Parathyroid adenoma (tissue), 2 donors: ENCODE measurements at regions not wholly inside any gene's neighbourhood (a gene's known extent, or its start where the extent isn't known, plus 50 kb on each side); places are given as distances from the start of the nearest gene placed in this dataset.

ENCODE experiments used
- H2AFZ ChIP-seq: fragments of 300-600 bp; sonication (generic); one replicate; pipeline ENCODE4 v1.7.0; 2017; ENCODE audit warnings: antibody characterized with exemption, mild to moderate bottlenecking
- H3K27ac ChIP-seq: fragments of 300-600 bp; sonication (generic); one replicate; pipeline ENCODE4 v1.7.0; 2017
- H3K27me3 ChIP-seq: fragments of 300-600 bp; sonication (generic); one replicate; pipeline ENCODE4 v1.7.0; 2017; ENCODE audit warnings: low read length; ENCODE audit not compliant: control insufficient read depth, insufficient read depth
- H3K36me3 ChIP-seq: fragments of 300-600 bp; sonication (generic); one replicate; pipeline ENCODE4 v1.7.0; 2017; ENCODE audit warnings: low read length; ENCODE audit not compliant: control insufficient read depth, insufficient read depth
- H3K4me1 ChIP-seq: fragments of 300-600 bp; sonication (generic); one replicate; pipeline ENCODE4 v1.7.0; 2017; ENCODE audit warnings: control low read depth
- H3K4me2 ChIP-seq: fragments of 300-600 bp; sonication (generic); one replicate; pipeline ENCODE4 v1.7.0; 2017; ENCODE audit warnings: low read length
- H3K4me3 ChIP-seq: fragments of 300-600 bp; sonication (generic); one replicate; pipeline ENCODE4 v1.7.0; 2017; ENCODE audit warnings: low read depth, low read length
- H3K79me2 ChIP-seq: fragments of 300-600 bp; sonication (generic); one replicate; pipeline ENCODE4 v1.7.0; 2017; ENCODE audit warnings: control low read depth
- H3K9ac ChIP-seq: fragments of 300-600 bp; sonication (generic); one replicate; pipeline ENCODE4 v1.7.0; 2017; ENCODE audit warnings: mild to moderate bottlenecking
- H3K9me3 ChIP-seq: fragments of 300-600 bp; sonication (generic); one replicate; pipeline ENCODE4 v1.7.0; 2017; ENCODE audit warnings: low read length; ENCODE audit not compliant: control insufficient read depth
- TF ChIP-seq, protein P1 (sequence below): fragments of 300-600 bp; sonication (generic); IDR thresholded peaks from one replicate; pipeline ENCODE4 v1.7.0; 2017; ENCODE audit warnings: antibody characterized with exemption, mild to moderate bottlenecking
- donor health status: primary hyperparathyroidism.

DNA sequence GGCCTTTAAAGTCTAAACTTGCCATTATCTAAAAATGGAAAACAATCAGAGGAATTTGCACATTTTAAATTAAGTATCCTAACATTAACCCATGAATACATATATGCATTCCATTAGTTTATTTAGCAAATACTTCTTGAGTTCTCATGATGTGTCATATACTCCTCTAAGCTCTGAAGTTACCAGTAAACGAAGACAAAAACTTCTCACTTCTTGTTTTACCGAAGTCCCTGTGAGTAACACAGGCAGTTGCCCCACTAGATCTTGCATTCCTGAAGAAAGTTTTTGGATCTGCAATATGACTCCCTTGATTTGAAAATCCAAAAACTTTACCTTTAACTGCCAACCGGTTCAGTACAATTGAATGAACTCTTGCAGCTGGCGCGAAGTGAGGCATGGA lies 439.0 kb upstream of the MPDZ start:
- H3K9ac ChIP-seq: no peak overlapping the region
- no peak overlapping the region for H3K4me2 ChIP-seq
- H3K27me3 ChIP-seq: no peaks in the 10 kb centered on the region
- no peak overlapping the region for H2AFZ ChIP-seq
- H3K4me1 ChIP-seq: no peaks in the 10 kb centered on the region
- H3K79me2 ChIP-seq: no peaks in the 10 kb centered on the region
- no peaks in the 10 kb centered on the region for H3K36me3 ChIP-seq
- no peak overlapping the region for H3K4me3 ChIP-seq
- H3K27ac ChIP-seq: no peak overlapping the region
- TF ChIP-seq, protein P1, sequence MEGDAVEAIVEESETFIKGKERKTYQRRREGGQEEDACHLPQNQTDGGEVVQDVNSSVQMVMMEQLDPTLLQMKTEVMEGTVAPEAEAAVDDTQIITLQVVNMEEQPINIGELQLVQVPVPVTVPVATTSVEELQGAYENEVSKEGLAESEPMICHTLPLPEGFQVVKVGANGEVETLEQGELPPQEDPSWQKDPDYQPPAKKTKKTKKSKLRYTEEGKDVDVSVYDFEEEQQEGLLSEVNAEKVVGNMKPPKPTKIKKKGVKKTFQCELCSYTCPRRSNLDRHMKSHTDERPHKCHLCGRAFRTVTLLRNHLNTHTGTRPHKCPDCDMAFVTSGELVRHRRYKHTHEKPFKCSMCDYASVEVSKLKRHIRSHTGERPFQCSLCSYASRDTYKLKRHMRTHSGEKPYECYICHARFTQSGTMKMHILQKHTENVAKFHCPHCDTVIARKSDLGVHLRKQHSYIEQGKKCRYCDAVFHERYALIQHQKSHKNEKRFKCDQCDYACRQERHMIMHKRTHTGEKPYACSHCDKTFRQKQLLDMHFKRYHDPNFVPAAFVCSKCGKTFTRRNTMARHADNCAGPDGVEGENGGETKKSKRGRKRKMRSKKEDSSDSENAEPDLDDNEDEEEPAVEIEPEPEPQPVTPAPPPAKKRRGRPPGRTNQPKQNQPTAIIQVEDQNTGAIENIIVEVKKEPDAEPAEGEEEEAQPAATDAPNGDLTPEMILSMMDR: no peak
- no peaks in the 10 kb centered on the region for H3K9me3 ChIP-seq

DNA sequence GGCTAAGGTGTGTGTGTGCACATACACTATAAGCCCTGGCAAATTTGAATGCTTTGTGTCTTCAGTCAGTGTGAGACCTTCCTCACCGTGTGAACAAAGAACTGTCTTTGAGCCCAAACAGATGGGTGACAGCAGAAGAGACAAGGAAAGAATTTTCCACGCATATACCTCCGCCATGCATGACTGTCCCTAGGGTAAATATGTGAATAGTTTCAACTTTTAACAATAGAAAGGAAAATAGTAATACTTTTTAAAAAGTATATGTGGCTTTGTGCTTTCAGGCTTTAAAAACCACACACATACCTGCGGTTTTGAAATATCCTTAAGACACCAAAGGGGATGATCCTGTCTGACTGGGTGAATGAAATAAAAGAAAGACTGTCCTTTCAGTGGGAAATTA lies 438.6 kb upstream of the MPDZ start:
- no peaks in the 10 kb centered on the region for H3K36me3 ChIP-seq
- no peak overlapping the region for H2AFZ ChIP-seq
- H3K79me2 ChIP-seq: no peaks in the 10 kb centered on the region
- H3K4me2 ChIP-seq: no peak overlapping the region
- H3K4me3 ChIP-seq: no peak overlapping the region
- H3K9me3 ChIP-seq: no peaks in the 10 kb centered on the region
- H3K27me3 ChIP-seq: no peaks in the 10 kb centered on the region
- no peak overlapping the region for H3K27ac ChIP-seq
- no peaks in the 10 kb centered on the region for H3K4me1 ChIP-seq
- H3K9ac ChIP-seq: no peak overlapping the region
- TF ChIP-seq, protein P1: no peak

DNA sequence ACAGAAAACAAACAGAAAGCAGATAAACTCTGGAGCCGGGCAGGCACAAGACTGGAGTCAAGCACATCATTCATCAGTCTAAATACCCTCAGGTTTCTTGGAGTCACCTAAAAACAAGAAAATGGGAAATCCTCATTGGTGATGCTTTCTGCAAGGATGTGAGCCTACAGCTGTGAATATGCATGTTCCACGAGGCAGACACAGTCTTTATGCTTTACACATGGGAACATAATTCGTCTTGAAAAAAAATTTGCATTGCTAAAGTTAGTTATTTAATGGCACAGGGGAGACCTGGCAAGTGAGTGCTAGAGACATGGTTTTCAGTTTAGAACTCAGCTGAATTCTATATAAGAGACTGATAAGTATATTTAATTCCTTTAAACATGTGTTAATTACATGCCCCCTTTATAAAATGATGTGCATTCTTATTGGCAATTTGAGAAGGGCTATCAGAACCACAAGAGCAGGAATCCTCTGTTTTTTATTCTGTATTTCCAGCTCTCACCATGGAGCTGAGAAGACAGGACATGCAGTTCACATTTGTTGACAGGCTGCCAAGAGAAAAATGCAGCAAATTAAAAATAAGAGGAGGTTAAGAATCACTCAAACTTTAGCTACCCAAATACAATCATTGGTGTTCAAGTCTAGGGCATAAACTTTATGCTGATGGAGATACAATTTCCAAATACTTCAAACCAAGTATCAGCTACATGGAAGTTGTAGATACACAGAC lies 438.0 kb upstream of the MPDZ start:
- H3K4me3 ChIP-seq: no peak overlapping the region
- no peak overlapping the region for H3K9ac ChIP-seq
- H3K36me3 ChIP-seq: no peaks in the 10 kb centered on the region
- H3K4me2 ChIP-seq: no peak overlapping the region
- H3K9me3 ChIP-seq: no peaks in the 10 kb centered on the region
- H3K27ac ChIP-seq: no peak overlapping the region
- no peak overlapping the region for H2AFZ ChIP-seq
- no peaks in the 10 kb centered on the region for H3K4me1 ChIP-seq
- H3K27me3 ChIP-seq: no peaks in the 10 kb centered on the region
- H3K79me2 ChIP-seq: no peaks in the 10 kb centered on the region
- TF ChIP-seq, protein P1: no peak

DNA sequence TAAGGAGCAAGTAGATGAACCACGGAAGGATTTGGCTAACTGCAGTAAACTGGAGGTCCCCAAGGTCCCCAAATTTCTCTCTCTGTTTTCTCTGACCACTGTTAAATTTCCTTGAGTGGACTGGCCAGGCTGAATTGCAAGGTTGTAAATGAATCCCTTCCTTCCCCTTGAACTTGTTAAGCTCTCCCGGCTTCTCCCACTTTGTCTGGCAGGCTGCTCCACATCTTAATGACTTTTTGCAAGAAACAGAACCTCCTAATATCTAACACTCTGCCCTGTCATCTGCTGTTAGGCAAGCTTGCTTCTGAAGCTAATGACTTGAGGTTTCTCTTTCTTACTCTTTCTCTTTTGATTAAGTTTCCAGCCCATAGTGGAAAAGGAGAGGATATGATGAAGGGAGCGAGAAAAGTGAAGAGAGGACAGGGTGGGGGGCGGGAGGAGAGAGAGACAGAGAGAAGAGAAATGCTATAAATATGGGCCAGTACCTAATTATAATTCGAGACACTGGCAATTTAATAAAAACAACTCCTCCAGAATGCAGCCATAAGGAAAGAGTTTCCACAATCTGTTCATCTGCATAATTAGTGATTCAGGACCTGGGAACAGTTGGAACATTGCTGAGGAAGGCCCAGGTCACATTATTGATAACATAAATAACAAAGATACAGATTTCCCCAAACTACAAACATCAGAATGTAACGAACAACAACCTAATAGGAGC lies 437.3 kb upstream of the MPDZ start:
- no peak overlapping the region for H3K27ac ChIP-seq

More for the DNA sequence above, 437.3 kb upstream of the MPDZ start:
- no peak overlapping the region for H3K4me2 ChIP-seq
- H3K79me2 ChIP-seq: no peaks in the 10 kb centered on the region
- H3K4me1 ChIP-seq: no peaks in the 10 kb centered on the region
- TF ChIP-seq, protein P1: no peak
- H3K36me3 ChIP-seq: no peaks in the 10 kb centered on the region
- no peak overlapping the region for H3K9ac ChIP-seq
- H2AFZ ChIP-seq: no peak overlapping the region
- H3K27me3 ChIP-seq: no peaks in the 10 kb centered on the region
- no peak overlapping the region for H3K4me3 ChIP-seq
- H3K9me3 ChIP-seq: no peaks in the 10 kb centered on the region
